DND-41 (cell line): ENCODE measurements at regions not wholly inside any gene's neighbourhood (a gene's known extent, or its start where the extent isn't known, plus 50 kb on each side); places are given as distances from the start of the nearest gene placed in this dataset.

ENCODE experiments used
- ATAC-seq: fragments of 200-7000 bp; cut with Tn5 transposase; 3 replicates; pipeline ENCODE4 v1.9.1; 2021; ENCODE audit warnings: low read depth; ENCODE audit not compliant: insufficient read depth
- DNase-seq: peaks from one replicate; pipeline ENCODE4 v3.0.0-alpha.2; 2020
- H2AFZ ChIP-seq: 2 replicates; pipeline ENCODE4 v1.6.0; 2012; ENCODE audit warnings: low read depth, low read length
- H3K27ac ChIP-seq: 2 replicates; pipeline ENCODE4 v1.5.1; 2012; ENCODE audit warnings: low read length, inconsistent platforms
- H3K27me3 ChIP-seq: fragments of 200-600 bp; sonication (generic); 2 replicates; pipeline ENCODE4 v1.6.0; 2012; ENCODE audit warnings: low read length, mild to moderate bottlenecking, inconsistent platforms; ENCODE audit not compliant: insufficient read depth, poor library complexity
- H3K36me3 ChIP-seq: 2 replicates; pipeline ENCODE4 v1.5.1; 2012; ENCODE audit warnings: low read length, inconsistent platforms; ENCODE audit not compliant: insufficient read depth
- H3K4me1 ChIP-seq: 2 replicates; pipeline ENCODE4 v1.5.1; 2012; ENCODE audit warnings: mild to moderate bottlenecking, low read length; ENCODE audit not compliant: insufficient read depth
- H3K4me2 ChIP-seq: 2 replicates; pipeline ENCODE4 v1.6.0; 2012; ENCODE audit warnings: mild to moderate bottlenecking, moderate library complexity, low read length, inconsistent platforms; ENCODE audit not compliant: insufficient read depth
- H3K4me3 ChIP-seq, 2 experiments: fragments of 200-600 bp in 1 of 2; shearing (Covaris generic) in 1 of 2; 2 replicates each; pipeline ENCODE4 v1.5.1; 2012 to 2016; ENCODE audit warnings: inconsistent platforms in 2 of 2, low read length in 2 of 2, mild to moderate bottlenecking in 2 of 2, low read depth in 1 of 2, moderate library complexity in 1 of 2
- H3K79me2 ChIP-seq: 2 replicates; pipeline ENCODE4 v1.6.0; 2012; ENCODE audit warnings: low read length, inconsistent platforms; ENCODE audit not compliant: insufficient read depth
- H3K9ac ChIP-seq: 2 replicates; pipeline ENCODE4 v1.6.0; 2012; ENCODE audit warnings: low read depth, mild to moderate bottlenecking, inconsistent platforms, low read length, moderate library complexity
- H3K9me3 ChIP-seq: 2 replicates; pipeline ENCODE4 v1.5.1; 2012; ENCODE audit warnings: low read length, moderate library complexity, mild to moderate bottlenecking, inconsistent platforms; ENCODE audit not compliant: insufficient read depth, severe bottlenecking
- H4K20me1 ChIP-seq: 2 replicates; pipeline ENCODE4 v1.6.0; 2012; ENCODE audit warnings: low read length; ENCODE audit not compliant: insufficient read depth
- EZH2 ChIP-seq: IDR thresholded peaks from 3 replicates; pipeline ENCODE4 v1.6.1; 2012; ENCODE audit warnings: borderline replicate concordance, low read depth, mild to moderate bottlenecking, moderate library complexity, low read length, inconsistent platforms; ENCODE audit not compliant: severe bottlenecking
- TF ChIP-seq, protein P1 (sequence below): IDR thresholded peaks from 2 replicates; pipeline ENCODE4 v1.5.1; 2012; ENCODE audit warnings: borderline replicate concordance, low read length, moderate library complexity, mild to moderate bottlenecking; ENCODE audit not compliant: poor library complexity, severe bottlenecking; ENCODE audit errors: extremely low read depth

DNA sequence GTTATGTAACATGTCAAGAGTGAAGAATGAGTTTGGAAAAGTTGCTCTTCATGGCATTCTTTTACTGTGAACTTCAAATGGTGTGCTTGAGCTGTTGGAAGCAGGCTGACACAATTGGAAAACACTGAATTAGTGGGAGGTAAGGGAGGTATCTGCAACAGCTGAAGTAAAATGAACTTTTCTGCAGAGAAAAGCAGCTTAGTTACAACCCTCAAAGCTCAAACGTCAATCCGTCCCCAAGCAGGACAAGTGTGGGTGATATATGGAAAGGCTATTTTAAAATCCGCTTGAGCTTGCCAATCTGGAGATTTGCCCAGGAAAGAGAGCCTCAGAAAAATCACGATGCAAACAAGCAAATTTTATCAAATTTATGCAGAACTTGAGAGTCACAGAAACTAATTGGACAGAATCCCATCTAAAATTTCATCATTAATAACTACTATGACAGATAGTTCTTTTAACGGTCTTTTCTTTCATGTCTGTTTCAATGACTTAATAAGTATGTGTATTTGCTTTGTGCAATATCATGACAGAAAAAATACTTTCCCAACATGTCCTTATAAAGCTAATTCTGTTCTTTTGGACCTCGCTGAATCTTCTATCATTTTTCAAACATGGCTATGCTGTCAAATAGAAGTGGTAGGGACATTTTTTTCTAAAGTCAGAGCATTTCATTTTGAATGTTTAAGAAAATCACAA is 266.6 kb upstream of the SLITRK3 start:
- ATAC-seq (no peak), DNase-seq (no peak)
- H3K36me3 ChIP-seq: no peaks in the 10 kb centered on the region
- H3K27me3 ChIP-seq: no peaks in the 10 kb centered on the region
- no peak overlapping the region for H3K9ac ChIP-seq
- no peaks in the 10 kb centered on the region for H3K9me3 ChIP-seq
- no peak overlapping the region for H2AFZ ChIP-seq
- TF ChIP-seq EZH2: no peak
- TF ChIP-seq, protein P1, sequence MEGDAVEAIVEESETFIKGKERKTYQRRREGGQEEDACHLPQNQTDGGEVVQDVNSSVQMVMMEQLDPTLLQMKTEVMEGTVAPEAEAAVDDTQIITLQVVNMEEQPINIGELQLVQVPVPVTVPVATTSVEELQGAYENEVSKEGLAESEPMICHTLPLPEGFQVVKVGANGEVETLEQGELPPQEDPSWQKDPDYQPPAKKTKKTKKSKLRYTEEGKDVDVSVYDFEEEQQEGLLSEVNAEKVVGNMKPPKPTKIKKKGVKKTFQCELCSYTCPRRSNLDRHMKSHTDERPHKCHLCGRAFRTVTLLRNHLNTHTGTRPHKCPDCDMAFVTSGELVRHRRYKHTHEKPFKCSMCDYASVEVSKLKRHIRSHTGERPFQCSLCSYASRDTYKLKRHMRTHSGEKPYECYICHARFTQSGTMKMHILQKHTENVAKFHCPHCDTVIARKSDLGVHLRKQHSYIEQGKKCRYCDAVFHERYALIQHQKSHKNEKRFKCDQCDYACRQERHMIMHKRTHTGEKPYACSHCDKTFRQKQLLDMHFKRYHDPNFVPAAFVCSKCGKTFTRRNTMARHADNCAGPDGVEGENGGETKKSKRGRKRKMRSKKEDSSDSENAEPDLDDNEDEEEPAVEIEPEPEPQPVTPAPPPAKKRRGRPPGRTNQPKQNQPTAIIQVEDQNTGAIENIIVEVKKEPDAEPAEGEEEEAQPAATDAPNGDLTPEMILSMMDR: no peak
- no peaks in the 10 kb centered on the region for H4K20me1 ChIP-seq
- H3K79me2 ChIP-seq: no peaks in the 10 kb centered on the region
- H3K27ac ChIP-seq: no peak overlapping the region
- H3K4me3 ChIP-seq: no peak overlapping the region
- no peak overlapping the region for H3K4me2 ChIP-seq
- no peaks in the 10 kb centered on the region for H3K4me1 ChIP-seq

GRCh38 chr3:165459924-165460835 is 264.0 kb upstream of the SLITRK3 start:
- ATAC-seq: 0 out of 3 replicates have a peak, but pooled peaks have one; percentile 27

DNA sequence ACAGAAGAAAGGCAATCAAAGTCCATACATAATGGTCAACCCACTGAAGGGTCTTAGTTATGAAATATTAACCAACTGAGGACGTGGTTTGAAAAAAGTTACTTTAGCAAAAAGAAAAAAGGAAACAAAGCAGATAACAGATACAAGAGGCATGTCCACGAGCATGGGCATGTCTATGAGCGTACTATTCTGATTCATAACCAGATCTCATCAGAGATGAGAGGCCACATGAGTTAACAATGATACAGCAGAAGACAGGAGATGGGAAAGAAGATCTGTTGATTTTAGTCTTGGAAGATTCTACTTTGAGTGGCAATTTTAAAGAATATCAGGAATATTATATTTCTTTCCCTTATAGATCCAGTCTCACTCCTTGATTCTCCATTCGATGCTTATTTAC is 262.9 kb upstream of the SLITRK3 start:
- no peaks in the 10 kb centered on the region for H3K27me3 ChIP-seq
- H3K4me2 ChIP-seq: no peak overlapping the region
- H3K79me2 ChIP-seq: no peaks in the 10 kb centered on the region
- no peak overlapping the region for H3K27ac ChIP-seq
- H2AFZ ChIP-seq: no peak overlapping the region
- H3K4me1 ChIP-seq: no peaks in the 10 kb centered on the region
- no peak for ATAC-seq
- H3K9me3 ChIP-seq: no peaks in the 10 kb centered on the region
- no peak for TF ChIP-seq EZH2
- TF ChIP-seq, protein P1: no peak
- DNase-seq: no peak
- no peak overlapping the region for H3K9ac ChIP-seq
- H4K20me1 ChIP-seq: no peaks in the 10 kb centered on the region
- H3K4me3 ChIP-seq: no peak overlapping the region
- H3K36me3 ChIP-seq: no peaks in the 10 kb centered on the region

More at GRCh38 chr3:165459924-165460835, 264.0 kb upstream of the SLITRK3 start:
- Histone ChIP-seq H3K9me3 (no peaks in the 10 kb centered on the region), H3K36me3 (no peaks in the 10 kb centered on the region), H3K79me2 (no peaks in the 10 kb centered on the region), H3K9ac (no peak overlapping the region), H3K4me1 (no peaks in the 10 kb centered on the region), H4K20me1 (no peaks in the 10 kb centered on the region), H3K4me2 (no peak overlapping the region), H3K27ac (no peak overlapping the region), H2AFZ (no peak overlapping the region), H3K27me3 (no peaks in the 10 kb centered on the region), H3K4me3 (no peak overlapping the region)
- TF ChIP-seq EZH2: no peak
- TF ChIP-seq, protein P1: no peak
- DNase-seq: no peak
